Adrenal gland (tissue), 5 donors: ENCODE measurements at regions not wholly inside any gene's neighbourhood (a gene's known extent, or its start where the extent isn't known, plus 50 kb on each side); places are given as distances from the start of the nearest gene placed in this dataset.

Experiments
- POLR2A ChIP-seq, 2 donors: fragments of 450-650 bp; IDR thresholded peaks; one replicate each; pipeline ENCODE4 v1.6.1; 2017; ENCODE audit warnings: antibody characterized with exemption in 2 of 2, mild to moderate bottlenecking in 2 of 2, moderate library complexity in 1 of 2
- TF ChIP-seq, protein P1 (sequence below), 6 experiments: fragments of 450-650 bp in 4 of 6; fragments of 200-600 bp in 2 of 6; sonication (generic) in 1 of 6; IDR thresholded peaks; 1 replicate in 5 of 6; 2 replicates in 1 of 6; pipeline versions ENCODE4 v1.5.1 to v1.8.0; 2016 to 2021; ENCODE audit warnings: antibody characterized with exemption in 6 of 6, mild to moderate bottlenecking in 2 of 6, moderate library complexity in 1 of 6
- donor health status: DM: no; HTN: no; CAD: no.

DNA sequence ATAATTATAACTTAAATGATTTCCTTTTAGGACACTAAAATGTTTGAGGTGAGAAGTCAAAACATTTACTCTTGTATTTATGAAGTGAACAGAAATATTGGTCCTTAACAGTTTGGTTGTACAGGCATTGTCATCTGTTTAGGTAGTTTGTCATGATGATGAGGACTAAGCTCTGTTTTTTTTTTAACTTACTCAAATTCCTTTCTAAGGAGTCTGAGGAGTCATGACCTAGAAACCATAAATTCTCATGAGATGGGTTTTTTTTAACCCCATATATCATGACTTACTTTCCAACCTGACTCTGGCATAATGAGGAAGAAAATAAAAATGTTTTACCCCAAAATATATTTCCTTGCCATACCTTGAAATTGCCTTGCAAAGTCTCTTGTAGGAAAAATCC lies 1176.2 kb downstream of the SUCLG1 start:
- no peak for TF ChIP-seq POLR2A (IDR thresholded peaks at IDR 0.05)
- TF ChIP-seq, protein P1, sequence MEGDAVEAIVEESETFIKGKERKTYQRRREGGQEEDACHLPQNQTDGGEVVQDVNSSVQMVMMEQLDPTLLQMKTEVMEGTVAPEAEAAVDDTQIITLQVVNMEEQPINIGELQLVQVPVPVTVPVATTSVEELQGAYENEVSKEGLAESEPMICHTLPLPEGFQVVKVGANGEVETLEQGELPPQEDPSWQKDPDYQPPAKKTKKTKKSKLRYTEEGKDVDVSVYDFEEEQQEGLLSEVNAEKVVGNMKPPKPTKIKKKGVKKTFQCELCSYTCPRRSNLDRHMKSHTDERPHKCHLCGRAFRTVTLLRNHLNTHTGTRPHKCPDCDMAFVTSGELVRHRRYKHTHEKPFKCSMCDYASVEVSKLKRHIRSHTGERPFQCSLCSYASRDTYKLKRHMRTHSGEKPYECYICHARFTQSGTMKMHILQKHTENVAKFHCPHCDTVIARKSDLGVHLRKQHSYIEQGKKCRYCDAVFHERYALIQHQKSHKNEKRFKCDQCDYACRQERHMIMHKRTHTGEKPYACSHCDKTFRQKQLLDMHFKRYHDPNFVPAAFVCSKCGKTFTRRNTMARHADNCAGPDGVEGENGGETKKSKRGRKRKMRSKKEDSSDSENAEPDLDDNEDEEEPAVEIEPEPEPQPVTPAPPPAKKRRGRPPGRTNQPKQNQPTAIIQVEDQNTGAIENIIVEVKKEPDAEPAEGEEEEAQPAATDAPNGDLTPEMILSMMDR (IDR thresholded peaks at IDR 0.05), result no peak
